Activated T-cell treated with anti-CD3 and anti-CD28 coated beads, Interleukin-2, amount 50 U/mL, for 1 hour (primary cell): ENCODE measurements at regions not wholly inside any gene's neighbourhood (a gene's known extent, or its start where the extent isn't known, plus 50 kb on each side); places are given as distances from the start of the nearest gene placed in this dataset.
"Not testable (repeated sequence)": the region's sequence is repeated elsewhere in the genome, so short reads cannot be mapped to it uniquely, and the experiment has no call there.

Source experiments
- DNase-seq: peaks from one replicate; pipeline ENCODE4 v3.0.0-alpha.2; 2020

DNA sequence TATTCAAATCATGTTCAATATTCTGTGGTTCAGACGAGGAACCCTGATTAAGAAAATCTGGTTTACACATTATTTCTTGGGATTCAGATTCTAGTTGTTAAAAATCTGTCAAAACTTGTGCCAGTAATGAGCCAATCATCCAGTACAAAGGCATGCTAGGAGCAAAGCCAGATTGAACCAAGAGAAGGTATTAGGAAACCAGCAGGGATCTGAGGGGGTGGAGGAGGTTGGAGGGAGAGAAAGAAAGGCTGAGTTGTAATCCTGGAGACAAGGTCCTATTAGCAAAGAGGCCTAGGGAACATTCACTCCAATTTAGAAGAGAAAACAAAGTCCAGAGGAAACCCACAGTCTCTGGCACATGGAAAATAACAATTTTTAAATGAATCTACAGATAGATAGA, 352.9 kb downstream of the LTN1 start:
- no peak for DNase-seq

DNA sequence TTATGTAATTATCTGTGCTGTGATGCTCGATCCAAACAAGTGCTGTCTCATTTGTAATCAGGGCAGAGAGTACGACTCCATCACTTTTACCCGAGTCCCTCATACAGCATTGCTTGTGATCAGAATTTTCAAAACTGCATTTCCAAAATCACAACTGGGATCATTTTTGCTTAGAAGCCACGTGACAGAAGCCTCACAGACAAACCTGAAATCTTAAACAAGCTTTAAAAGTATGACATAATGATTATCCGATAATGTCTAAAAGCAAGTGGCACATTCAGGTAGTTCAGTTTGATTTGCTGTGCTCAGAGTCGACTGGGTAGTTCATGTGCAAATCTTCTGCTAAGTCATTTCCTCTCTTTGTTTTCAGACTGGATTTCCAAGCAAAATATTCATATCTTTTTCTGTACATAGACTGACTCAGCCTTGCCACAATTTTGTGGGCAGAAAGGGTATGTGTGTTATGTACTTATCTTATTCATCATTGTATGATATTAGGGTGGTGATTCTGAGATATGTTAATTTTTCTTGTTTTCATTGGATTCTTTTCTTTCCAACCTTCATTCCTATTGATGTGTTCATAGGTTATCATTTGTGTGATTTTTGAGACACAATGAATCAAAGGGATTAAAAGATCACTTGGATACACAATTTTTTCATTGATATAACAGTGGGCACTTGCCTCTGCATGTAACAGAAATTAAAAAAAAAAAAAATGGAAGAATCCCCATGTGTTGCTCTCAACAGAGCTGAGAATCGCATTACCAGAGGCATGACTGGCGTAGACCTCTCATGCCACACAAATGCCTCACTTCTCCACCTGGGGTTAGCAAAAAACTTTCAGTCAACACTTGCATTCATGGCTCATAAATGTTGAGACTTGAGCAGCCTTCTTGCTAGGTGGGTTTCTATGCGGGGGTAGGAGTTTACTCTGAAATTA, 355.7 kb downstream of the LTN1 start:
- no peak for DNase-seq

DNA sequence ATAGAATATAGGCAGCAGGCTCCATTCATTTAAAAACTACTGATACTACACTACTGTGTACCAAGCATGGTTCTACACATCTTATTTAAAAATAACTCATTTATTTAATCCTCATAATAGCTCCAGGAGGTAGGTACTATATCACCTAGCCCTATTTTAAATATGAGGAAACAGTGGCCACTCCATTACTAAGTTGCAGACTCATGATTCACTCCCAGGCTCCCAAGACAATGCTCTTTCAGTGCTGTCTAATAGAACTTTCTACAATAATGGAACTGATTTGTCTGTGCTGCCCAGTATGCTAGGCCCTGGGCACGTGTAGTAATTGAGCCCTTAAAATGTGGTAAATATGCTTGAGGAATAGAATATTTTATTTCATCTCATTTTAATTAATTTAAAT, 357.1 kb downstream of the LTN1 start:
- DNase-seq: no peak

DNA sequence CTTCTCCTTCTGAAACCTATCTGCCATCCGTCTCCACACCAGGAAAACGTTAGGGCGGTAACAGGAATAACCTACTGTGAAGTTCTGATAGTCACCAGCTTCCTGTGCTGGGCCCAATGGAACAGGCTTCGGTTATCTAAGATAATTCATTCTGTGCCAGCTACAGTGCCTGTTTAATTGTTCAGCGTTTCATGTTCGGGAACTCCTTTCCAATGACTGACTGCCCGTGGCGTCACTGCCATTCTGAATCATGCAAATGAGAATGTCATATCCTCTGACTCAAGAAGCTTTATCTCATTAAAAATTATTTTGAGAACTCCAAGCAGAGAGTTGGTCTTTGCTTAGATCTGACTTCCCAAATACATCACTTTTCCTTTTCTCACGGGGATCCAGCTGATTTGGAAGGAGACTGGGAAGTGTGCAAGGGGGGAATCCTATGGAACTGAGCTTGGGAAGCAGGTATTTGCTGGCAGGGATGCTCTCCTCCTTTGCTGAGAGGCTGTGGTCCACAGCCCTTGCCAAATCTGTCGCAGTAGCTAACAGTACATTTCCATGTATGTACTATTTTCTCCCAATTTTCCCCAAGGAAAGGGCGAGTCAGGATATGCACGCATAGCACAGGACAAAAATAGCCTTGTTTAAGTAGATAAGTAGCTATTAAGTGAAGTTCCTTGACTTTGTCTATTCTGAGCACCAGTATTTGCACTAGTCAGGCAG, 358.7 kb downstream of the LTN1 start:
- no peak for DNase-seq

DNA sequence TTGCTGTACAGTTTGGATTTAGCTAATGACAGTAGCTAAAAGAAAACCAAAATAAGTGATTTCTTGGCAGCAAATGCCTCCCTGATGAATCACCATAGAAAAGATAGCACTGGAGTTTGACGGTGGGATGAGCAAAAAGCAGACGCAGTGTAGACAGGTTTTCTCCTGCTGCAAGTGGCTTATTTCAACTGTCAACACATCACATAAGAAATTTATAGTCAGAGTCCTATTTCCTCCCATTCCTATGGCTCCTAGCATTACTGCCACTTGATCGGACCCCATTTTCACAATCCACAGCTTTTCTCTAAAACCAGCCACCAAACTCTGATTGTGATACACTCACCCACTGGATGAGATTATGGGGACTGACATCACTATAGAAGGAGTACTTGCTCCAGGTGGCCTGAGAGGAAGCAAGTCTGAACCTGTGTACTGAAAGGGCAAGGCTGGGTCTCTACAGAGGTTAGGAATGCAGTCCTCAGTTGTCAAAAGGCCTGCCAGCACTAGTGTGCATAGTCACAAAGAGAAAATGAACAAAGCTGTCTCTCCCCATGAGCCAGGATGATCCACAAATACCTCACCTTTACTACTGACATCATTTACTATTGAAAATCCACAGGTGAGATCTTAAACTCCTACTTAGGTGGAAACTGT, 359.8 kb downstream of the LTN1 start:
- DNase-seq: no peak

DNA sequence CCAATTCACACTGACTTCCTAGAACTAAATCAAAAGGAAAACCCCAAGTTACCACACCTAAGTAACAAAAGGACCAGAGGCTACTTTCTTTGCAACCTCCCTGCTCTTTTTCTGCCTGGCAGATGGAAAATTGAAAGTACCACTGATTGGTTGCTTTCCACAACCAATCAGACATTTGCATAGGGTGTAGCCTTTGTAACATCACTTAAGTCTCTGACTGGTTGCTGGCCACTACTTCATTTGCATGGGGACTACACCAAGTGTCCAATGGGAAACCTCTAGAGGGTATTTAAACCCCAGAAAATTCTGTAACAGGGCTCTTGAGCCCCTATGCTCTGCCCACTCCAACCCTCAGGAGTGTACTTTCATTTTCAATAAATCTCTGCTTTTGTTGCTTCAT, 365.0 kb downstream of the LTN1 start:
- no peak for DNase-seq

DNA sequence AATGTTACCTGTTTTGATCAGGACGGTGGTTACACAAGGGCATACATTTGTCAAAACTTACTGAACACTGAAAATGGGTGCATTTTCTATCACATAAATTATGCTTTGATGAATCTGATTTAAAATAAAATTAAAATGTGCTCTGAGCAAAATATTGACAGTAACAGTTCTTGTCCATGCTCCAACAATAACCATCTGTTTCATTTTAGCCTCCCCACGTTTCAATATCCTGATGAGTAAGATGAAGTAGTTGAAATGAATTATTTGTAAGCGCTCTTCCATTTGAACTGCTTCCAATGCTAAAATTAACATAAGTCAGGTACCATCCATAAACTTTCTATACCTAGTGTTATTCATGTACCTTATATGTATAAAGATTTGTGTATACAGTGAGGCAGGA, 365.4 kb downstream of the LTN1 start:
- DNase-seq: no peak

DNA sequence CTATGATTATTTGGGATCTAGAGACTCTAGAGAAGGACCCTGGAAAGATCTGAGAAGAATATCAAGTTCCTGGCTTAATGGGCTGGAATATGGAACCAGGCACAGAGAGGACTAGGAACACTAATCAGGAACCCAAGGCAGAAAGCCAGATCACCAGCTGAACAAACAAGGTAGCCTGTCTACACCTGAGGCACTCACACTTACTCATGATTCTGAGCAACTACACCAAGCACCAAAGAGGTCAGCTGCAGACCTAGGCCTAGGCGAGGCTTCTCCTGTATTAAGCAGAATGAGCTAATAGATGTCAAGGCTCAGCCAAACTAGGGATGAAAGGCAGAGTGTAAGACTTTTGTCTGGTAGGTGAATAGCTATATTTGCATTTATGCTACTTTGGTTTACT, 368.1 kb downstream of the LTN1 start:
- no peak for DNase-seq

DNA sequence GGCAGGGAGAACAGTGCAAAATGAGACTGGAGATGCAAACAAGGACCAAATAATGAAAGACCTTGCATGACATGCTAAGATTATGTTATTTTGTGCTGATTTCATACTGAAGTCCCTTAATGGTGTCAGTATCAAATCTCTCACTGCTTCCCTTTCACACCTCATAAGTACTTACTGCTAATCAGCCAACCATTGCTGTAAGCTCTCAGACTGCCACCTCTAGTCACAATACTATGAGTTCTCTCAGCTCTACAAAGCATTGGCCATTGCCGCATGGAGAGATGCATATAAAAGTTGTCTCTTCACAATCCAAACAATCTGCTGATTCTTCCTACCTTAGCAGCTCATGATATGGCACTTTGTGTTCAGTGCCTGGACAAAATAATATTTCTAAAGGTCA, 375.4 kb downstream of the LTN1 start:
- no peak for DNase-seq

DNA sequence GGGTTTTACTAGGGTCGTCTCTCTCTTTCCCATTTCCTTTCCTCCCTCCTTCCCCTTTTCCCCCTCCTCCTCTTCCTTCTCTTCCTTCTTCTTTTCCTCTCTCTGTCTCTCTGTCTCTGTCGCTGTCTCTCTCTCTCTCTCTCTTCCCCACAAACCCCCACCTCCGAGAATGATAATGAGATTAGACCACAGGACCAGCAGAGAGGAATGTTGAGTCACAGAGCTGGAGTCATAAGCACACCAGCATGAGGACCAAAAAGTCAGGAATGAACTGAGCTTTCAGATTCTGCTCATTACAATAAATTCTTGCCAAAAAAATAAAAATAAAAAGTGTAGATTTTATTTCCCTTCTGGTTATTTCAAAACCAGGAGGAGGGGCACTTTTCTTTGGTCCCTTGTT, 377.4 kb downstream of the LTN1 start:
- DNase-seq: no peak

DNA sequence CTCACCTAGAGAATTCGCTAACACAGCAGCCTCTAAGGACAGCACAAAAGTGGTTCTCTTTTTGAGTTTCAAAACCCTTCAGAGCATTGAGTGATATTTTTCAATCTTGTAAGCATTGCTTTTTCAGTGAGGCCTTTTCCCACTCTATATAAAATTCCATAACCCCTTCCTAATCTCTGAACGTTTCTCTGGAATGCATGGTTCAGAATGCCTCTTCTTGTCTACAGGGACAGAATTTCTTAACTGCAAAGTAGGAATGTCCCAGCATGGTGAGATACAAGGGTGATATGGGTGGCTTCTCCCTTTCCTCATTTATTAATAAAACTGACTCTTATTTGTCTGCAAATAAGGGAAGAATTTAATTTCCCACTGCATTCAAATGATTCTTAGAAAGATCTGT, 377.9 kb downstream of the LTN1 start:
- DNase-seq: no peak

DNA sequence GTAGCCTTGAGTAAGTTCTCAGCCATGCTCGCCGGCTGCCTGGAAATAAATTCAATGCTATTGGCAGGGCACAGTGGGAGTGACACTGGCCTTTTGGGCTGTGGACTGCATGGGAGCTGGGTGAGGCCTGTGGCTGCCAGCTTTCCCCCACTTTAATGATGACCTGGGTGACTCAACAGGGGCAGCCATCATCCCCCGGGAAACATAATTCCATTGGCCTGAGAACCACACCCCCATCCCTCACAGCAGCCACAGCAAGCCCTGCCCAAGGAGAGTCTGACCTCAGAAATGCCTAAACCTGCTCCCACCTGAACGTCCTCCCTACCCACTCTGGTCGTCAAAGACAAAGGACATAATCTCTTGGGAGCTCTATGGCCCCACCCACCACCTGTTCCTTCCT, 384.0 kb downstream of the LTN1 start:
- no peak for DNase-seq

DNA sequence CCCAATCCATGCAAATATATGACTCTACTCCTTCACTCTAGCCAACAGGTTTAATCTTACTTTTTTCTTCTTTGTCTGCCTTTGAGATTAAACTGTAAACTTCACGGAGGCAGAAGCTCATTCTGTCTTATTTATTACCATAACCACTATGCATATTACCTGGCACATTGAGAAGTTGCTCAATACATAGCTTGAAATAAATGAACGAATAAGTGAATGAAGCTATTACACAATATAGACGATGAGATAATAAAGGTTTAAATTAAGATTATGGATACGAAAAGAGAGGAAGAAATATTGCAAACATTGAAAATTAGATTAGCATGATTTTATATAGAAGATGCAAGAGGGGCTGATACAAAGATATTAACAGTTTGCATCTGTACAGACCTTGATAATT, 385.1 kb downstream of the LTN1 start:
- DNase-seq: no peak

DNA sequence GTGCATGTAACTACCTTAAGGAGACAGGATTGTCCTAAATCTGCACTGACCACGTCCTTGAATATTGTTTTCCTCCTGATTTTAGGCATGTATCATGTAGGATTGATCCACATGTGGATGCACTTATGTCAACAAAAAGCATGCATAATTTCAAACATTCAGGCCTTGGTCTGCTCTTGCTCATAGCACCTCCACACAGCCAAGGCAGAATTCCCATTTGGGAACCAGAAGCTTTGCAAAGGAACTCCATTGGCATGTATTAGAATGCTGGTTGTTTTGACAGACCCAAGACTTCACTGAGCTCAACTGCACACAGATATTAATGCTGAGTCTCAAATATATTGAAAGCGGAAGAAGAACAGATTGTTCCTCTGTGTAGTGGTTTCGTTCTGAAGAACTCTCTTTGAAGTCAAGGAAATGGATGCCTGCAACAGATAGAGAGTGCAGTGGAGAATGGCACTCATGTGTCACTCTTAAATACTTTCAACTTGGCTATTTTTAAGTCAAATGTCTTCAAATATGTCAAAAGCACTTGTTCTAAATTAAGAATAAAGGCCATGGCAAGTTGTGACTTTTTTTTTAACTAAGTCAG, 387.6 kb downstream of the LTN1 start:
- DNase-seq: no peak

DNA sequence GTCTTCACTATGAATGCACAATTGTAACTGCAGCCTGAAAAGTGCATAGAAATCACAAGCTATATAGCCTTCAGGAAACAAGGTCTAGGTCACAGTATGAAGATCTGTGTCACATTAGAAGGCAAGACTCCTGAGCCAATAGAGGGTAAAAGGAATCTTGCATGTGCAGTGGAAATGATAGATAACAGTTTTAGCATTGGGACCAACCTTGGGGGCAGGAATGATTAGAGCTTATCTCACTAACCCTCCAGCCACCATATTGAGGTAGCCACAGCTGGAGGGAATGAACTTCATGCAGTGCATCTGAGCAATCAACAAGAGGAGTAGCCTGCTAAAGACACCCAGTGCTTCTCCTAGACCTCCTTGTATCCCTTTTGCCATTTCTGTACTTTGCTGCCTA, 390.1 kb downstream of the LTN1 start:
- no peak for DNase-seq

DNA sequence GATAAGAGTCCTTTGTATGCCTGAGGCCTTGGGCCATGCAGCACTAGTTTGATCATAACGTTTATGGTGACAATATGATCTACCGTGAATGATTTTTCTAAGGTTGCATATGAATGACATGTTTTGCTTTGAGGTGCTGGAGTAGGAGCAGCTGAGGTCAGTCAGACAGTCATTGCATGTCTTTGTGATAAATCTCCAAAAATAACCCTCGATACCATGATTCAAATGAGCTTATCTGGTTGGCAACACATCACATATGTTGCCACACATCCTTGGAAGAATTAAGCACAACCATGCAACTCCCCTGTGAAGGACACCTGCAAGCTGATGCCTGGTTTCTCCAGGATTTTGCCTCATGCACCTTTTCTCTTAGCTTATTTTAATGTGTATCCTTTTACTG, 394.5 kb downstream of the LTN1 start:
- DNase-seq: no peak

DNA sequence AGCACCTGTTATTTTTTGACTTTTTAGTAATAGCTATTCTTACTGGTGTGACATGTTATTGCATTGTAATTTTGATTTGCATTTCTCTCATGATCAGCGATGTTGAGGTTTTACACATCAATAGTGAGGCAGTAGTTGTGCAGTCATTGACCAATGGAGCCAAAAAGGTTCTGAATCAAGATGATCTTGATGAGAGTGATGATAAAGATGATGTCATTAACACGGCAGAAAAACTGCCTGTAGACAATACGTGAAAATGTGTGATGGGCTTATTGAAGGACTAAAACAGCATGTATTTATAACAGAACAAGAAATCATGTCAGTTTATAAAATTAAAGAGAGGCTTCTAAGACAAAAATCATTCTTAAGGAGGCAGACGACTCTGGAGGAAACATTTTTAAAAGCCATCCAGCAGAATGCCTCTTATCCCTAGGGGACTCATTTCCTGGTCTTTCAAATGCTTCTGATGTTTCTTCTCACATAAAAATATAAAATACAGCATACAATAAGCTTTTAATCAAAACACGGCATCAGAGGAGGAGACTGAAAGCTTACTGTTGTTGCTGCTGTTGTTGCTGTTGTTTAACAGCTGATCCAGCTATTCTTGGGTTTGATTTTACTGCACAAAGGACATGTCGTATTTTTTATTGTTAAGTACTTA, 400.3 kb downstream of the LTN1 start:
- DNase-seq: no peak

DNA sequence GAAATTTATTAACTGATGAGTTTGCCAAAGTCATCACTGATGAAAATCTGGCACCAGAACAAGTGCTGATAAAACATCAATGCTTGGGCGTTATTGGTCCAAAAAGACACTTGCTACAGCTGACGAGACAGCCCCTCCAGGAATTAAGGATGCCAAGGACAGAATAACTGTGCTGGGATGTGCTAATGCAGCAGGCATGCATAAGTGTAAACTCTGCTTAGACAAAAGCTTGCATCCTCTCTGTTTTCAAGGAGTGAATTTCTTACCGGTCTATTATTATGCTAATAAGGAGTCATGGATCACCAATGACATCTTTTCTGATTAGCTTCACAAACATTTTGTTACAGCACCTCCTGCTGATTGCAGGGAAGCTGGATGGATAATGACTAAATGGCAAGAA, 402.0 kb downstream of the LTN1 start:
- no peak for DNase-seq

DNA sequence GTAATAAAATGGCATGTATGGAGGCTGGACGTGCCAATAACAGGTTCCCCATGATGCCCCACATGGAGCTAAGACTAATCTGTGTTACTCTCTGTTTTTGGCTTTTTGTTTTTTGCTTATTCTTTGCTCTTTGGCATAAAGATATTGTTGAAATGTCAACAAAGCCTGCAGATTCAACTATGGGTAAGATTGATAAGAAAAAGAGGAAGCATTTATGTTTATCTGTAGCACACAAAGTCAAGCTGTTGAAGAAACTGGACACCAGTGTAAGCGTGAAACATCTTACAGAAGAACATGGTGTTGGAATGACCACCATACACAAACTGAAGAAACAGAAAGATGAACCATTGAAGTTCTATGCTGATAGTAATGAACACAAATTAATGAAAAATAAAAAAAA, 402.7 kb downstream of the LTN1 start:
- DNase-seq: no peak

DNA sequence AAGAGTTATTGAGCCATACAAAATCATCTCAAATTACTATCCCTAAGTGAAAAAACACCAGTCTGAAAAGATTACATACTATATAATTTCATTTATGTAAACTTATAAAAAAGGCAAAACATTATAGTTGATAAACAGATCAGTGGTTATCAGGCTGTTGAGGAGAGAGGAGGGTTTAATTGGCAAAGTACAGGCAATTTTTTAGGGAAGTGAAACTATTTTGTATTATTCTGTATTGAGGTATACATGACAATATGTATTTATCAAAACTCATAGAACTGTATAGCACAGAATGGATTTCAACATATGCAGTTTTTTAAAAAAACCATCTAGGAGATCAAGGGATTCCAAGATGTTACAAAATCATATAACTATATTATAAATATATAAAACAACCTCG, 403.7 kb downstream of the LTN1 start:
- DNase-seq: no peak

DNA sequence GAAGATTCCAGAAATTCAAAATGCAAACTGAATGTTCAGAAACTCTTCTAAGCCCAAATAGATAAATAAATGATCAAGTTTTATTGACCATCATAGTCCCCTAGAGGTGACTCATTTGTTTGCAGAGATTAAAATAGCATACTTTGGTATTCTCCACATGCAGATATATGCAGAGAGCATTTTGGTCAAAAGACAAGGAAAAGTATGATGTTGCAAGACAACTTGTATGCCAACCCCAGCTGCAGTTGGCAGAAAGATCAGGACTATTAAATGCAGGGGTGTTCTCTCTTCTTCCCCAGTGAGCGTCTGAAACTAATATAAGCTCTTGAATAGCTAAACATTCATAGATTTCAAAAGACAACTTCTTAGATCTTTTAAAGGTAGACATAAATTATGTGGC, 404.9 kb downstream of the LTN1 start:
- no peak for DNase-seq

DNA sequence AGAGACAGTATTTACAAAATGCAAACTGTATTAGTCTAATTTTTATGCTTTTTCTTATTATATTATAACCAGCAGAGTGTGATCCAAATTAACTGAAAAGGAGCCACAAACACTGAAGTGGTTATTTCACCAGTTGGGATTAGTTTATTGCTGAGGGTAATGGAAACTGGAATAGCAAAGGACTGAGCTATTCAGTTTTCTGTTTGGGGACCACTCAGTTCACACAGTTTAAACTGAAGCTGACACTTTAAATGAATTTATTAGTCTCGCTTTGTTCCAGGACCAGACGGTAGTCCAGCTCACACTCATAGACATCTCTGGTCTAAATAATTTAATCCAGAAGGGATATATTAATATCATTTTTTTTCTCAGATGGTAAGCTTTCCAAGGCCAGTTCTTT, 410.7 kb downstream of the LTN1 start:
- no peak for DNase-seq

DNA sequence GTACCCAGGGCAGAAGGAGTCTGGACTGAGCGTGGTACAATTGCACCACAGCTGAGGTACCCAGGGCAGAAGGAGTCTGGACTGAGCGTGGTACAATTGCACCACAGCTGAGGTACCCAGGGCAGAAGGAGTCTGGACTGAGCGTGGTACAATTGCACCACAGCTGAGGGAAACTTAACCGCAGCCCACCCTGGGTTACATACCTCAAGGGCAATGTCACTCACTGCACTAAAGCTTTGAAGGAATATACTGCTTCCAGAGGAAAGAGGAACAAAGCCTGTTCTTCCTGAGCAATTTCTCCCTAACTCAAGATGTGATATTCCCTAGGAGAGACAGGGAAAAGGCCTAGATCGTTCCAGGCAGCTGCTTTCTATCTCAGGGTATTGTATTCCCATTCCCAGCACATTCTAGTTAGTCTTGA, 411.4 kb downstream of the LTN1 start:
- not testable (repeated sequence) for DNase-seq
